ENCODE measurements at regions not wholly inside any gene's neighbourhood (a gene's known extent, or its start where the extent isn't known, plus 50 kb on each side); places are given as distances from the start of the nearest gene placed in this dataset.

DNA sequence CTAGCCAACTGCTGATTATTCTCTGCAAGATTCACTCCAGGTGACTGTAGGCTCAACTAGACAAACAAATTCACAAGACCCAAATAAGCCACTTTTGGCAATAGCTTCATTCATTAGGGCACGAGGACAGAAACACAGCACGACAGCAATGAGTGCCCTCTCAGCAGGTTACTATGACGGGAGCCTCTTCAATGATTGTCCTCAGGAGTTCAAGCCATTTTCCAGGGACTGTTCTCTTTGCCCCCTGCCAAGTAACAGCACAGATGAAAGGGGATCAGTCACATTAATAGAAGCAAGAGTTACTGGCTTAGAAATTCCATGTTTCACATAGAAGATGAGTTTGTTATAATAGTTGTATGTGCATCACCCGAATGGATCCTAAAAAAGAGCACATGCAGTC, 712.2 kb downstream of the CDH8 start (continued):
- TF ChIP-seq GMEB1 (CRISPR knock-in tag; IDR thresholded peaks at IDR 0.05), result no peak
- TF ChIP-seq TFE3 (CRISPR knock-in tag; IDR thresholded peaks at IDR 0.05), result no peak
- no peak for TF ChIP-seq TAL1 (IDR thresholded peaks at IDR 0.05)
- TF ChIP-seq MYBL2 (IDR thresholded peaks at IDR 0.05; ENCODE audit: low read depth), result no peak
- TF ChIP-seq MYBL2 (CRISPR knock-in tag; IDR thresholded peaks at IDR 0.05; ENCODE audit: borderline replicate concordance), result no peak

GRCh38 chr16:61323456-61323855, 712.8 kb downstream of the CDH8 start:
- no peak for TF ChIP-seq ZBTB1 (CRISPR knock-in tag; IDR thresholded peaks at IDR 0.05; ENCODE audit: borderline replicate concordance, low read depth)
- TF ChIP-seq SRSF7 (optimal IDR thresholded peaks at IDR 0.05; ENCODE audit: low read depth, low read length), result no peak
- TF ChIP-seq ZNF165 (CRISPR knock-in tag; IDR thresholded peaks at IDR 0.05; ENCODE audit: borderline replicate concordance), result no peak
- no peak for TF ChIP-seq ERF (CRISPR knock-in tag; IDR thresholded peaks at IDR 0.05)
- TF ChIP-seq U2AF1 (optimal IDR thresholded peaks at IDR 0.05; ENCODE audit: low read depth, low read length), result no peak
- no peak for TF ChIP-seq ZNF41 (CRISPR knock-in tag; conservative IDR thresholded peaks at IDR 0.05)
- TF ChIP-seq ZNF277 (CRISPR knock-in tag; IDR thresholded peaks at IDR 0.05; ENCODE audit: borderline replicate concordance), result no peak
- TF ChIP-seq RBM25 (IDR thresholded peaks at IDR 0.05; ENCODE audit: low read depth, low read length, severe bottlenecking), result no peak
- Histone ChIP-seq H3K4me3 (no peak overlapping the region), H3K4me2 (ENCODE audit: insufficient read depth, low read length) (no peak overlapping the region), H3K36me3 (ENCODE audit: control insufficient read depth, insufficient read depth, low read length) (no peaks in the 10 kb centered on the region), H3K9me1 (ENCODE audit: control insufficient read depth, insufficient read depth, low read length) (no peaks in the 10 kb centered on the region), H3K79me2 (ENCODE audit: control insufficient read depth, insufficient read depth, low read length) (no peaks in the 10 kb centered on the region), H3K27me3 (ENCODE audit: control insufficient read depth in 2 of 2, insufficient read depth in 2 of 2, low read length in 2 of 2) (no peaks in the 10 kb centered on the region), H3K9ac (ENCODE audit: insufficient read depth in 1 of 2, low read depth in 2 of 2, low read length in 2 of 2) (no peak overlapping the region), H3K4me1 (replicated peaks in 1 of 2; ENCODE audit: control insufficient read depth in 2 of 2, insufficient read depth in 2 of 2, low read length in 2 of 2) (no peaks in the 10 kb centered on the region), H2AFZ (ENCODE audit: low read depth, low read length) (no peak overlapping the region), H3K9me3 (replicated peaks; ENCODE audit: control insufficient read depth, insufficient read depth, low read depth, low read length) (no peaks in the 10 kb centered on the region), H3K27ac (ENCODE audit: extremely low read depth, low read depth, low read length) (no peak overlapping the region), H4K20me1 (replicated peaks; ENCODE audit: control insufficient read depth, insufficient read depth, low read length) (no peaks in the 10 kb centered on the region)
- ATAC-seq (no peak), DNase-seq (ENCODE audit: extremely low read depth in 1 of 4, low spot score in 3 of 4) (no peak), FAIRE-seq (no peak)
- WGBS (ENCODE audit: insufficient coverage, low coverage, missing lambda C conversion rate), result 2% methylated on average over 6 of the region's 6 CpGs
- intact Hi-C loops (cut with micrococcal nuclease) (no loop called here), in situ Hi-C loops (cut with MboI) (no loop called here)
- BruUV-seq (replicated peaks), result no TSS peak
- CTCF ChIA-PET (ENCODE audit: low intra/inter-chr PET ratio), result no interaction called here
- POLR2A ChIA-PET, result no interaction called here
